ENCODE measurements at regions not wholly inside any gene's neighbourhood (a gene's known extent, or its start where the extent isn't known, plus 50 kb on each side); places are given as distances from the start of the nearest gene placed in this dataset.
"Not testable (repeated sequence)": the region's sequence is repeated elsewhere in the genome, so short reads cannot be mapped to it uniquely, and the experiment has no call there.

GRCh38 chr2:3034396-3034795 is 343.2 kb downstream of the EIPR1 start:
- H3K27me3 ChIP-seq (replicated peaks; ENCODE audit: insufficient read depth): no peaks in the 10 kb centered on the region
- H3K9me3 ChIP-seq: no peaks in the 10 kb centered on the region
- TF ChIP-seq, protein P1, sequence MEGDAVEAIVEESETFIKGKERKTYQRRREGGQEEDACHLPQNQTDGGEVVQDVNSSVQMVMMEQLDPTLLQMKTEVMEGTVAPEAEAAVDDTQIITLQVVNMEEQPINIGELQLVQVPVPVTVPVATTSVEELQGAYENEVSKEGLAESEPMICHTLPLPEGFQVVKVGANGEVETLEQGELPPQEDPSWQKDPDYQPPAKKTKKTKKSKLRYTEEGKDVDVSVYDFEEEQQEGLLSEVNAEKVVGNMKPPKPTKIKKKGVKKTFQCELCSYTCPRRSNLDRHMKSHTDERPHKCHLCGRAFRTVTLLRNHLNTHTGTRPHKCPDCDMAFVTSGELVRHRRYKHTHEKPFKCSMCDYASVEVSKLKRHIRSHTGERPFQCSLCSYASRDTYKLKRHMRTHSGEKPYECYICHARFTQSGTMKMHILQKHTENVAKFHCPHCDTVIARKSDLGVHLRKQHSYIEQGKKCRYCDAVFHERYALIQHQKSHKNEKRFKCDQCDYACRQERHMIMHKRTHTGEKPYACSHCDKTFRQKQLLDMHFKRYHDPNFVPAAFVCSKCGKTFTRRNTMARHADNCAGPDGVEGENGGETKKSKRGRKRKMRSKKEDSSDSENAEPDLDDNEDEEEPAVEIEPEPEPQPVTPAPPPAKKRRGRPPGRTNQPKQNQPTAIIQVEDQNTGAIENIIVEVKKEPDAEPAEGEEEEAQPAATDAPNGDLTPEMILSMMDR (IDR thresholded peaks at IDR 0.05): no peak
- TF ChIP-seq POLR2A (IDR thresholded peaks at IDR 0.05) (no peak), POLR2AphosphoS5 (IDR thresholded peaks at IDR 0.05) (no peak)
- no peak for DNase-seq (ENCODE audit: low spot score)
- no peak overlapping the region for H3K27ac ChIP-seq
- no peaks in the 10 kb centered on the region for H3K4me1 ChIP-seq (replicated peaks)
- intact Hi-C loops (cut with DNase I): no loop called here
- no peaks in the 10 kb centered on the region for H3K36me3 ChIP-seq
- H3K4me3 ChIP-seq: no peak overlapping the region
- WGBS: 73% methylated on average over 7 of the region's 7 CpGs

- TF ChIP-seq, protein P1 (IDR thresholded peaks at IDR 0.05): no peak
- TF ChIP-seq POLR2AphosphoS5 (IDR thresholded peaks at IDR 0.05): no peak
- intact Hi-C loops (cut with DNase I): no loop called here
- Histone ChIP-seq H3K36me3 (no peaks in the 10 kb centered on the region), H3K9me3 (no peaks in the 10 kb centered on the region), H3K27me3 (replicated peaks; ENCODE audit: insufficient read depth) (no peaks in the 10 kb centered on the region), H3K27ac (no peak overlapping the region), H3K4me1 (replicated peaks) (no peaks in the 10 kb centered on the region), H3K4me3 (no peak overlapping the region)
- no peak for DNase-seq (ENCODE audit: low spot score)
- 87% methylated on average over 8 of the region's 8 CpGs for WGBS
Measured at GRCh38 chr2:3033315-3033714, 344.3 kb downstream of the EIPR1 start.

DNA sequence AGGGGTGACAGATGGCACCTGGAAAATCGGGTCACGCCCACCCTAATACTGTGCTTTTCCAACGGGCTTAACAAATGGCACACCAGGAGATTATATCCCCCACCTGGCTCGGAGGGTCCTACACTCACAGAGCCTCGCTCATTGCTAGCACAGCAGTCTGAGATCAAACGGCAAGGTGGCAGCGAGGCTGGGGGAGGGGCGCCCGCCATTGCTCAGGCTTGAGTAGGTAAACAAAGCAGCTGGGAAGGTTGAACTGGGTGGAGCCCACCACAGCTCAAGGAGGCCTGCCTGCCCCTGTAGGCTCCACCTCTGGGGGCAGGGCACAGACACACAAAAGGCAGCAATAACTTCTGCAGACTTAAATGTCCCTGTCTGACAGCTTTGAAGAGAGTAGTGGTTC is 346.8 kb downstream of the EIPR1 start:
- H3K27ac ChIP-seq; intact Hi-C loops (cut with DNase I): not testable (repeated sequence)
- WGBS: 81% methylated on average over 8 of the region's 9 CpGs

DNA sequence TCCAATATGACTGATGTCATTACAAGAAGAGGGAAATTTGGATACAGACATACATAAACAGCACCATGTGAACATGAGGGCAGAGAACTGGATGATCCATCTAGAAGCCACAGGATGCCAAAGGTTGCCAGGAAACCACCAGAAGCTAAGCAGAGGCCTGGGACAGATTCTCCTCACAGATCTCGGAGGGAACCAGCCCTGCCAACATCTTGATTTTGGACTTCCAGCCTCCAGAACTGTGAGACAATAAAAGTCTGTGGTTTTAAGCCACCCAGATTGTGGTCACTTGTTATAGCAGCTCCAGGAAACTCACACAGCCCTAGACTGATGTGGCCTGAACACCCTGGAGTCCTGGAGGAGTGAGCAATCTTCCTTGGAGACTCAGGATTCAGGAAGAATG is 351.6 kb downstream of the EIPR1 start:
- TF ChIP-seq POLR2A (IDR thresholded peaks at IDR 0.05) (no peak), POLR2AphosphoS5 (IDR thresholded peaks at IDR 0.05) (no peak)
- TF ChIP-seq, protein P1 (IDR thresholded peaks at IDR 0.05): no peak
- no peak overlapping the region for H3K27ac ChIP-seq
- intact Hi-C loops (cut with DNase I): no loop called here
- H3K9me3 ChIP-seq: no peaks in the 10 kb centered on the region
- no peaks in the 10 kb centered on the region for H3K27me3 ChIP-seq (replicated peaks; ENCODE audit: insufficient read depth)
- DNase-seq (ENCODE audit: low spot score): no peak
- no peaks in the 10 kb centered on the region for H3K36me3 ChIP-seq
- no peak overlapping the region for H3K4me3 ChIP-seq
- WGBS: 75% methylated on average over 1 of the region's 1 CpG
- H3K4me1 ChIP-seq (replicated peaks): no peaks in the 10 kb centered on the region

More for the DNA sequence above, 346.8 kb downstream of the EIPR1 start:
- not testable (repeated sequence) for H3K4me3 ChIP-seq; H3K4me1 ChIP-seq (replicated peaks); H3K36me3 ChIP-seq; H3K27me3 ChIP-seq (replicated peaks; ENCODE audit: insufficient read depth); H3K9me3 ChIP-seq; DNase-seq (ENCODE audit: low spot score)

GRCh38 chr2:3025261-3025660 is 352.4 kb downstream of the EIPR1 start:
- 53% methylated on average over 6 of the region's 6 CpGs for WGBS
- DNase-seq (ENCODE audit: low spot score): no peak
- Histone ChIP-seq H3K27ac (no peak overlapping the region), H3K4me1 (replicated peaks) (no peaks in the 10 kb centered on the region), H3K27me3 (replicated peaks; ENCODE audit: insufficient read depth) (no peaks in the 10 kb centered on the region), H3K4me3 (no peak overlapping the region), H3K9me3 (no peaks in the 10 kb centered on the region), H3K36me3 (no peaks in the 10 kb centered on the region)
- intact Hi-C loops (cut with DNase I): no loop called here
- TF ChIP-seq POLR2A (IDR thresholded peaks at IDR 0.05) (no peak), POLR2AphosphoS5 (IDR thresholded peaks at IDR 0.05) (no peak)
- TF ChIP-seq, protein P1 (IDR thresholded peaks at IDR 0.05): no peak
